Activated naive CD4-positive, alpha-beta T cell (primary cell): ENCODE measurements at regions not wholly inside any gene's neighbourhood (a gene's known extent, or its start where the extent isn't known, plus 50 kb on each side); places are given as distances from the start of the nearest gene placed in this dataset.

Experiments used
- DNase-seq, 4 experiments: peaks; one replicate each; lab custom pipeline; 2025; lab: John Stamatoyannopoulos, UW

DNA sequence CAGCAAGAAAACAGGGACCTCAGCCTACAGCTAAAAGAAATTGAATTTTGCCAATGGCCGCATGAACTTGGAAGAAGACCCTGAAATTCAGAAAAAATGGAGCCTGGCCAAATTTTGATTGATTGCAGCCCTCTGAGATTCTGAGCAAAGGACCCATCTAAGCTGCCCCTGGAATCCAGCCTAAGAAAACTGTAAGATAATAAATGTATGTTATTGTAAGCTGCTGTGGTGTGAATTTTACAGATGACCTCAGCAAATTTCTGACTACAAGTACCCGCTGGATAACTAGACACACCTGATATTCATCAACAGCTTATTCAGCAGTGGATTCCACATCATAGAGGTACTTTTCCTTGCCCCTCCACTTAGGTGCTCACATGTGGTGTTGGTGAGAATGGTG, 119.5 kb upstream of the EPHA5 start:
- DNase-seq, result no peak

DNA sequence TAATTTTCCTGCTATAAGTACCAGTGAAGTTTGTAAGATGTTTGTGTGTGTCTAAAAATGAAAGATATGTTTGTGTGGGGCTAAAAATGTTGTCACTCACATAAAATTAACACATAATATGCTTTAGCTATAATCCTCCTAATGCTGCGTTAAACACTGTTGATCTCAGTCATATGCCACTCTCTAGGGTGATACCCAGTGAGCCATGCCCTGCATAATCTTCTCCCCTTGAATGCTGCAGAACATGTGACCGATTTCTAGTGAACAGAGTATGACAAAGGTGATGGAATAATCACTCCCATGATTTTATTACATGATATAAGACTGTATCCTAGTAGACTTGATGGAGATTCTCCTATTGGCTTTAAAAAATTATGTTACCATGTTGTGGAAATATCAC, 119.1 kb upstream of the EPHA5 start:
- no peak for DNase-seq

DNA sequence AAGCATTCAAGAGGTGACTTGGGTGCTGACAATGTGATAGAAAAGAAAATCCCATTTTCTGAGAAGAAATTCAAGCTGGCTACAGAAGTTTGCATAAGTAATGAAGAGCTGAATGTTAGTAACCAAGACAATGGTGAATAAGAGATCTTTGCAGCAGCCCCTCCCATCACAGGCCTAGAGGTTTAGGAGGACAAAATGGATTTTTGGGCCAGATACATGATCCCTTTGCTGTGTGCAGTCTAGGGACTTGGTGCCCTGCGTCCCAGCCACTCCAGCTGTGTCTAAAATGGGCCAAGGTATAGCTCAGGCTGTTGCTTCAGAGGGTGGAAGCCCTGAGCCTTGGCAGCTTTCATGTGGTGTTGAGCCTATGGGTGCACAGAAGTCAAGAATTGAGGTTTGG, 107.0 kb upstream of the EPHA5 start:
- no peak for DNase-seq

DNA sequence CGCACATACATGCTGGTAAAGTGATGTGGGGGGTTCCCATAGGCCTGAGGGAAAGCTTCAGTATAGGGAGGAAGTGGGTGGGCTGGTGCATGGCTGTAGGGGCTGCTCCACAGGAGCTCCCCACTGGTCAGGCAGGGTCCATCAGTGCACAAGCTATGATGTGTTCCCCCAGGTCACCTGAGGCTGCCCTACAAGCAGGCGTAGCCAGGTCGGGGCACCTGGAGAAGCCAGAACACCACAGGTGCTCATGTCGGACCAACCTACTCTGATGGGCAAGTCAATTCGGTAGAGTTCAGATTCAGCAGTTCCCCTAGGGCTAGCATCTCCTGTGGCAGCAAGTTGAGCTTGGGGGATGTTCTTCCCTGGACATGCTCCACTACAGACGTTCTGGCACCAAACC, 103.3 kb upstream of the EPHA5 start:
- DNase-seq, result no peak

DNA sequence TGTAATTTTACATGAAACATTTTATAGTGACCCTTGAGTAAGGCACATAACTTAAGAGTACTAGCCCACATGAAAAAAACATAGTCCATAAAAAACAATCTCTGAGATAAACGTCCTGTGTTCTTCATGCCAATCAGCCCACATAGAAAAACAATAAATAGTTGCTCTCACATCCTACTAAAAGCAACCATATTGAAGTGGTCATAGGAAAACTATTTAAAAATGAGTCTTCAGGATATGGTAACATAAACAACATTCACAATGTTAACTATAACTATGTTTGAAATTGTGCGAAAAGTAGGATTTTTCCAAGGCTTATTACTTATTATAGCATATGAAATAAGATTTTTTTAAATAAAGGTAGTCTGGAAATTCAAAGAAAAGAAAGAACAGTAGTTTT, 77.1 kb upstream of the EPHA5 start:
- DNase-seq, result no peak

DNA sequence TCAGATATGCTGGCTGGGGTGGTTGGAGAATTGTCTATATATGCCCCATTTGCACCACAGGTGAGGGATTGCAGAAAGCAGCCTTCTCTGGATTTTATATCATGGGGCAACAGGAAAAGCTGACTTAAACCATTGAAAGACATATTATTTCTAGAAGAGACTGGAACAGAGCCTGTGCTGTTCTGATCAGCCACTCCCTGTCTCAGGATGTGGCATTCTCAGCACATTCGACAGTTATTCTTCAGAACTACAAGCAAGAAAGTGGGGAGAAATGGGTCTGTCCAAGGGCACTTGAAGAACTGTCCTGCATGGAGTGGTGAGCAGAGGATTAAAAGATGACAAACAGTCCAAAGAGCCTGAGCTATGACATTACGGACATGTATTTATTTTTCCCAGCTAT, 67.8 kb upstream of the EPHA5 start:
- no peak for DNase-seq

DNA sequence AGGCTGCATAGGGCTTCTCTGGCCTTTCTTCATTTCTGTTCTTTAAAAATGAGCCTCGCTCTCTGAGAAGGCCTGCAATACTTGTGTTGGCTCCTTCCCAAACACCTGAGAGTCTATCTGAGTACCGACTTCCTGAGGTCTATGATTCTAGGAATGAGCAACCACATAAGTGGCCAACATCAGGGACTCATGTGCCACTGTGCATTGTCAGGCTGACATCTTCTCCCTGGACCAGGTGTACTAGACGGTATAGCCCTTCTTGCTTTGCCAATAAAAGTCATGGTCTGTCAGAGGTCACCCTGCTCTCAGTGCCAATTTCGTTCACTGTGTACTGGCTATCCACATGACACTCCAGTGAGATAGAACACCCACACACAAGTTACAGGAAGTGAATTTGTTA, 67.4 kb upstream of the EPHA5 start:
- DNase-seq, result no peak

DNA sequence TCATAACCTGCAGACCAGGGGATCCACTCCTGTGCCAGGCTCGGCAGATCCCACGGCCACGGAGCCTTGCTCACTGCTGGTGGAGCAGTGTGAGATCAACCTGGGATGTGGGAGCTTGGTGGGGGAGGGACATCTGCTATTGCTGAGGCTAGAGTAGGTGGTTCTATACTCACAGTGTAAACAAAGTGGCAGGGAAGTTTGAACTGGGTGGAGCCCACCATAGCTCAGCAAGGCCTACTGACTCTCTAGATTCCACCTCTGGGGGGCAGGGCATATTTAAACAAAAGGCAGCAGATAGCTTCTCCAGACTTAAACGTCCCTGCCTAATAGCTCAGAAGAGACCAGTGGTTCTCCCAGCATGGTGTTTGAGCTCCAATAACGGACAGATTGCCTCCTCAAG, 54.7 kb upstream of the EPHA5 start:
- no peak for DNase-seq
